Heart left ventricle (tissue), 16 donors: ENCODE measurements at regions not wholly inside any gene's neighbourhood (a gene's known extent, or its start where the extent isn't known, plus 50 kb on each side); places are given as distances from the start of the nearest gene placed in this dataset.

Experiments
- ATAC-seq, 4 donors: fragments of 200-7000 bp; cut with Tn5 transposase; one replicate each; pipeline ENCODE4 v1.9.1; 2020 to 2022; ENCODE audit warnings: moderate library complexity in 4 of 4, mild to moderate bottlenecking in 3 of 4, moderate number of reproducible peaks in 1 of 4
- DNase-seq, 5 donors: peaks; one replicate each; pipeline ENCODE4 v3.0.0-alpha.2; 2020
- H3K27ac ChIP-seq, 12 donors: fragments of 200-600 bp; sonication (generic) in 4 of 12; one replicate each; pipeline versions ENCODE4 v1.5.0 to v1.8.0; 2016 to 2022; ENCODE audit warnings: mild to moderate bottlenecking in 2 of 12
- H3K27me3 ChIP-seq, 9 donors: fragments of 200-600 bp; sonication (generic) in 2 of 9; one replicate each; pipeline versions ENCODE4 v1.5.1 to v1.8.0; 2016 to 2022; ENCODE audit warnings: mild to moderate bottlenecking in 3 of 9
- H3K36me3 ChIP-seq, 9 donors: fragments of 200-600 bp; sonication (generic) in 2 of 9; one replicate each; pipeline versions ENCODE4 v1.5.0 to v1.8.0; 2018 to 2022; ENCODE audit warnings: mild to moderate bottlenecking in 2 of 9
- H3K4me1 ChIP-seq, 12 donors: fragments of 200-600 bp; sonication (generic) in 4 of 12; one replicate each; pipeline versions ENCODE4 v1.5.0 to v1.8.0; 2016 to 2022; ENCODE audit warnings: mild to moderate bottlenecking in 3 of 12
- H3K4me3 ChIP-seq, 12 donors: fragments of 200-600 bp; sonication (generic) in 4 of 12; one replicate each; pipeline versions ENCODE4 v1.5.0 to v1.8.0; 2017 to 2022; ENCODE audit warnings: mild to moderate bottlenecking in 9 of 12, moderate library complexity in 4 of 12
- H3K9me3 ChIP-seq, 12 donors: fragments of 200-600 bp; sonication (generic) in 4 of 12; one replicate each; pipeline versions ENCODE4 v1.5.0 to v1.8.0; 2016 to 2022; ENCODE audit warnings: mild to moderate bottlenecking in 1 of 12
- CTCF ChIP-seq, 12 donors: fragments of 200-600 bp; sonication (generic) in 4 of 12; IDR thresholded peaks; one replicate each; pipeline versions ENCODE4 v1.5.0 to v1.8.0; 2018 to 2022; ENCODE audit warnings: antibody characterized with exemption in 12 of 12, mild to moderate bottlenecking in 5 of 12
- POLR2A ChIP-seq, 2 donors: fragments of 450-650 bp; IDR thresholded peaks; one replicate each; pipeline ENCODE4 v1.6.1; 2017; ENCODE audit warnings: antibody characterized with exemption in 2 of 2, mild to moderate bottlenecking in 2 of 2, moderate library complexity in 2 of 2
- WGBS, 4 donors: extraction: QIAGEN DNeasy Blood & Tissue Kit in 2 of 4; methylation state at CpG; one replicate each; pipeline versions ENCODE4 v1.1.5 to v1.1.7; 2013 to 2018; 5-methylcytosine and 5-hydroxymethylcytosine counted together
- intact Hi-C, 10 donors: fragments of 100-400 bp; cut with DNase I; formaldehyde crosslinking; loops; one replicate each; pipeline versions ENCODE4 v1.11.1 to v1.14.2; 2022
- donor health status: ischemic (EF 13 %, LVEDD 7.1; RV severe dilation, severe dysfunction).
- donor health status: healthy with polysubstance abuse.
- donor health status: DM: no; HTN: yes; CAD: no.
- donor health status: DM: no; HTN: no; CAD: no.
- donor health status: ischemic (EF 25% LVEDD 6.9; RV normal size, moderate dysfunction).
- donor health status: ischemic (EF 25% LVEDD 5.7; RV mildly dilated, moderate dysfunction).
- donor health status: healthy.
- donor health status: DM: yes; HTN: yes; CAD: no.
- donor health status: ischemic (EF 35%, LVEDD 5.7; RV mildly dilated, moderate dysfunction).
- donor health status: nonischemic (EF 11% LVEDD 7.7; RV severe dilation, severe dysfunction).
- donor health status: DM: yes; HTN: yes; CAD: no.
- donor health status: PGD.
- donor health status: ischemic (EF 29% LVEDD 5.4; RV normal size, mild dysfunction).
- donor health status: nonischemic (EF 23%, LVEDD 6.1; RV moderate dilation, normal function).

GRCh38 chr15:66843581-66843980, 141.5 kb downstream of the SMAD6 start:
- intact Hi-C loops = loop anchor here in 5 of 10 donors (2.0 to 5.0 kb wide), 3 partner anchors 41 to 141 kb away; partner anchors contain the start of gene SMAD6 (in 1 of the 5)
- Histone ChIP-seq H3K4me1 (peaks cover 0 to 50% (median 33%) of the 10 kb centered on the region in 12 donors), H3K36me3 (no peaks in the 10 kb centered on the region), H3K9me3 (no peaks in the 10 kb centered on the region), H3K4me3 (peak overlapping the region in 5 of 12 donors; percentile 47 to 75 (median 56)), H3K27ac (peak overlapping the region in 10 of 12 donors; percentile 90 to 99 (median 96)), H3K27me3 (no peaks in the 10 kb centered on the region)
- TF ChIP-seq CTCF (IDR thresholded peaks at IDR 0.05) (no peak), POLR2A (IDR thresholded peaks at IDR 0.05) (no peak)
- ATAC-seq (no peak), DNase-seq (no peak)
- 2 to 100% (median 95%) methylated on average over 2 of the region's 2 CpGs for WGBS, 4 donors

GRCh38 chr15:66844041-66844746, 142.2 kb downstream of the SMAD6 start:
- no peak for ATAC-seq
- H3K4me1 ChIP-seq = peaks cover 0 to 56% (median 36%) of the 10 kb centered on the region in 12 donors
- TF ChIP-seq POLR2A (IDR thresholded peaks at IDR 0.05) (no peak), CTCF (IDR thresholded peaks at IDR 0.05) (no peak)
- no peaks in the 10 kb centered on the region for H3K36me3 ChIP-seq
- H3K27ac ChIP-seq = peak overlapping the region in 5 of 12 donors; percentile 45 to 99 (median 96)
- H3K27me3 ChIP-seq = no peaks in the 10 kb centered on the region
- H3K9me3 ChIP-seq = no peaks in the 10 kb centered on the region
- DNase-seq = no peak
- WGBS, 4 donors = 88 to 90% (median 89%) methylated on average over 8 of the region's 8 CpGs
- H3K4me3 ChIP-seq = no peak overlapping the region
- intact Hi-C loops = loop anchor here in 3 of 10 donors (5.0 kb wide), 2 partner anchors 42 to 142 kb away; partner anchors contain the start of gene SMAD6 (in 1 of the 3)

GRCh38 chr15:66844747-66845145, 142.7 kb downstream of the SMAD6 start:
- peak overlapping the region in 2 of 12 donors; percentile 45 to 97 for H3K27ac ChIP-seq
- TF ChIP-seq POLR2A (IDR thresholded peaks at IDR 0.05) = no peak
- TF ChIP-seq CTCF (IDR thresholded peaks at IDR 0.05) = no peak
- WGBS, 4 donors = 94 to 96% (median 95%) methylated on average over 4 to 5 of the region's 5 CpGs
- no peaks in the 10 kb centered on the region for H3K36me3 ChIP-seq
- ATAC-seq = no peak
- intact Hi-C loops = loop anchor here in 3 of 10 donors (5.0 kb wide), 2 partner anchors 42 to 142 kb away; partner anchors contain the start of gene SMAD6 (in 1 of the 3)
- H3K27me3 ChIP-seq = no peaks in the 10 kb centered on the region
- no peak for DNase-seq
- peaks cover 0 to 61% (median 35%) of the 10 kb centered on the region in 12 donors for H3K4me1 ChIP-seq
- no peaks in the 10 kb centered on the region for H3K9me3 ChIP-seq
- no peak overlapping the region for H3K4me3 ChIP-seq

- intact Hi-C loops = no loop called here
- DNase-seq (no peak), ATAC-seq (no peak)
- peak overlapping the region in 2 of 12 donors; percentile 5 to 26 for H3K27ac ChIP-seq
- no peaks in the 10 kb centered on the region for H3K27me3 ChIP-seq
- peaks cover 0 to 67% (median 40%) of the 10 kb centered on the region in 12 donors for H3K4me1 ChIP-seq
- TF ChIP-seq POLR2A (IDR thresholded peaks at IDR 0.05) (no peak), CTCF (IDR thresholded peaks at IDR 0.05) (no peak)
- 90 to 94% (median 92%) methylated on average over 11 to 13 of the region's 13 CpGs for WGBS, 4 donors
- H3K36me3 ChIP-seq = no peaks in the 10 kb centered on the region
- no peak overlapping the region for H3K4me3 ChIP-seq
- H3K9me3 ChIP-seq = no peaks in the 10 kb centered on the region
Observed at GRCh38 chr15:66845266-66845785, 143.3 kb downstream of the SMAD6 start.
